GM19238 (cell line): ENCODE measurements at regions not wholly inside any gene's neighbourhood (a gene's known extent, or its start where the extent isn't known, plus 50 kb on each side); places are given as distances from the start of the nearest gene placed in this dataset.
"Not testable (repeated sequence)": the region's sequence is repeated elsewhere in the genome, so short reads cannot be mapped to it uniquely, and the experiment has no call there.

Experiments used
- DNase-seq: peaks from one replicate; pipeline ENCODE4 v3.0.0; 2011; ENCODE audit warnings: low spot score; ENCODE audit not compliant: insufficient read length

DNA sequence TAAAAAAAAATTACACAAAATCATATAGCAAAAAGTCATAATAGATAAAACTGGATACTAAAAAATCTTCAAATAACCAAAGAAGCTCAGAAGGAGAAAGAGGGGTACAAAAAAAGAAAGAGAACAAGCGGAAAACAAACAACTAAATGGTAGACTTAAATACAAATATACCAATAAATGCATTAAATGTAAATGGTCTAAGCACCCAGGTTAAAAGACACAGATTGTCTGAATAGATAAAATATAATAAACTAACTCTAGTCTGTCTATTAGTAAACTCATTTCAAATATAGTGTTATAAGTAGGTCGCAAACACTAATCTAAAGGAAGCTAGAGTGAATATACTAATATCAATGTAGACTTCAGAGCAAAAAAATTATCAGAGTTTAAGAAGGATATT lies 357.4 kb downstream of the METTL4 start:
- no peak for DNase-seq

- no peak for DNase-seq
Observed at GRCh38 chr18:2217356-2217755, 353.9 kb downstream of the METTL4 start.

GRCh38 chr18:2218101-2218500 lies 353.2 kb downstream of the METTL4 start:
- DNase-seq = no peak

- no peak for DNase-seq
Observed at GRCh38 chr18:2219706-2220105, 351.6 kb downstream of the METTL4 start.

DNA sequence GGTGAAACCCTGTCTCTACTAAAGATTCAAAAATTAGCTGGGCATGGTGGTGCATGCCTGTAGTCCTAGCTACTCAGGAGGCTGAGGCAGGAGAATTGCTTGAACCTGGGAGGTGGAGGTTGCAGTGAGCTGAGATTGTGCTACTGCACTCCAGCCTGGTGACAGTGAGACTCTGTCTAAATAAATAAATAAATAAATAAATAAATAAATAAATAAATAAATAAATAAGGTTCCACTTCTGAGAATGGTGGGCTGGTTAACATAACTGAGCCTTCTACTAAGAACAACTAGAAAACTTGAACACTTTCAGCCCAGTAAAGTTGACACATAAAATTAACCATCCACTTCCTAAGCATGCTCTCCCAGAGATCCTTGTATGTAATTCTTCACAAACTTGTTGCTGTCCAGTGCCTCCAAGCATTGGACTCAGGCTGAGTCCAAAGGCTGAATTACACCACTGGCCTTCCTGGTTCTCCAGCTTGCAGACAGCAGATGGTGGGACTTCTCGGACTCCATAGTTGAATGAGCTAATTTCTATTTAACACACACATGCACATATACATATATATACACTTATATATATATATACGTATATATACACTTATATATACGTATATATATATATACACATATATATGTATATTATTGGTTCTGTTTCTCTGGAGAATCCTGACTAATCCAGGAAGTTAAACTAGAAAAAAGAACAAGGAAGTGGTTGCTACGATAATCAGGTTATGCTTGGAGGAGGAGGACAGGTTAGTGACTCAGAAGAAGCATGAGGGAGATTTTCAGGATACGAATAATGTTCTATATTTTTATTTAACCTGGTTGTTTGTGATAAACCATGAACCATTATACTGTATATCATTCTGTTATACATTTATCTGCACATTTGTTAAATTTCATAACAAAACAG lies 348.8 kb downstream of the METTL4 start:
- no peak for DNase-seq

DNA sequence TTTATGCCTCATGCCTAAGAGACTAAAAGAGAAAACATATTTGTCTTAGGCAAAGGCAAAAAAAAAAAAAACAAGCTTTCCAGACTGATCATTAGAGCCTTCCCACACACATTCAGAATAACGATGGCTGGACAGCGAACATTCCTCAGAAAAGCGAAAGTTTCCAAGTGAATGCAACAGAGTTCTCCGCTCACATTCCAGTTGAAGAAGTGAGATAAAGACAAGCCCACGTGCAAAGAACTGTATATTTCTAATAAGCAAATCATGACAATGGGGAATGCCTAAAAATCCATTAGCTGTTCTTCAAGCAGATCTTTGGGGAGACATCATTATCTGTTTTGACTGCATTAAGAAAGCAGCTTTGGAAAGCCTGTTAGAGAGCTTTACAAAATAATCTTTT lies 347.9 kb downstream of the METTL4 start:
- no peak for DNase-seq

DNA sequence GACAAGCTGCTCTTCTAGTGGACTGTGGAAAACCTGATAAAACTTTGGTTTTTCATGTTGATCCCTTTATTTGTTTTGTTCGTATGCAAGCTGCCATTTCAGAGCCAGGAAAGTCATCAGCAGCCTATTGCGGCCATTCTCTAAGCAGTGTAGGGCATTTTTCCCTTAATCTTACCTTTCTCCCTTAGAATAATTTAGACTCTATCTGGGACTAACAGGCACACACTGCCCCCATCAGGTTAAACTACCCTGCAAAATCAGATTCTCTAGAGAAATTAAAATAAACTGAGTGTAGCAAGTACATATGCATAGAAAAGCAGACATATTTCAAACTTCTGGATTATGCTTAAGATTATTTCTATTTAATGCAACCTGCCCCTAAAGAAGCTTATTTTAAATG lies 347.5 kb downstream of the METTL4 start:
- no peak for DNase-seq

DNA sequence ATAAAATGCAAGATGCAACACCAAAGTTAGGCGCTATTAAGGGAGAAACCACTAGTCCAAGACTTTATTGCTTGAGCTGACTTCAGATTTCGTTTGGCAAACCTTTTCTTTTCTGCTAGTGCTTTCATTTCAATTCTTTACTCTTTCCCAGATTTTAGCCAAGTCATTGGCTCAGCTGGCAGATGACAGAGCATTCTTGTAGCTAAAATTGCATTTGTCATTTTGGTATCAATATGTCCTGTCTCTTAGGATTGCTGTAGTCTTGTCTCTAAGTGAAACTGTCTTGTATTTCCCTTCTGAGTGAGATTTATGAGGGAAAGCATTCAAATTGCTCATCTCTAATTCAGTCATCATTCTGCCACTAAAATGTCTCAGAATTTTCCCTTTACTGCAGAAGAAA lies 335.1 kb downstream of the METTL4 start:
- DNase-seq = no peak

- no peak for DNase-seq
Observed at GRCh38 chr18:2237706-2238105, 333.6 kb downstream of the METTL4 start.

- DNase-seq = no peak
Observed at GRCh38 chr18:2240311-2240705, 331.0 kb downstream of the METTL4 start.

- DNase-seq = no peak
Observed at GRCh38 chr18:2244641-2245040, 326.7 kb downstream of the METTL4 start.

GRCh38 chr18:2247101-2247500 lies 324.2 kb downstream of the METTL4 start:
- DNase-seq = not testable (repeated sequence)

GRCh38 chr18:2254977-2255376 lies 316.3 kb downstream of the METTL4 start:
- no peak for DNase-seq

- DNase-seq = no peak
Observed at GRCh38 chr18:2256577-2256976, 314.7 kb downstream of the METTL4 start.

DNA sequence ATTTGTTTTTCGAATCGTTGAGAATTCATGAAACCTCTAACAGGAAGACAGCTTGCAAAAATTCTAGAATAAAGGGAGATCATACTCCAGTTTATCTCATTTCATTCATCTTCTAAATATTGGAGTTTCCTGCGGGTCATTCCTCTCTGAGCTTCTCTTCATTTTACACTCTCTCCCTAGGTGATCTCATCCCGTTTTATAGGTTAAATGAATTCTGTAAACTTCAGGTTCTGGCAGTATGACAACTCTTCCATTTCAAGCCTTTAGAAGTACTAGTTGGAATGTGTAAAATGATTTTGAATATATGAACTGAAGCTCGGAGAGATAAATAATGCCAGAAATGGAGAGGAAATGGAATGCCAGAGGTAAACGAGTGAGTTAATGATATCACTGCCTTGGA lies 312.4 kb downstream of the METTL4 start:
- DNase-seq = no peak

GRCh38 chr18:2263303-2263890 lies 307.9 kb downstream of the METTL4 start:
- DNase-seq = no peak

DNA sequence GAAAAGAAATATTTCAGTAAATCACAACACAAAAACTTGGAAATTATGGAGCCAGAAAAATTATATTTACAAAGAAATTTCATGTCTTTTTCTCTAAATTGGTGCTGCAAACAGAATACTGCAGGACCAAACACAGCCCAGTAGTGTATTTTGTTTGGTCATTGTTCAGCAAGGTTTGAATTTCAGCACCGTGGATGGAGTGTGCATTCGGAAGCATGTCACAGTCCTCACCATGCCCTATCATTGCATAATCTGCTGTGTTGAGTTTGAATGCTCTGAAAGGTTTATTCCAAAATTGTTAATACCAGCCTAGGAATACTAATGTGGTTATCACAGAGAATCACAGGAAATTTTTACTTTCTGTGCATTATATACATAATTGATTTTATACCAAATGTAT lies 296.7 kb downstream of the METTL4 start:
- DNase-seq = no peak

GRCh38 chr18:2281086-2281485 lies 290.2 kb downstream of the METTL4 start:
- no peak for DNase-seq

DNA sequence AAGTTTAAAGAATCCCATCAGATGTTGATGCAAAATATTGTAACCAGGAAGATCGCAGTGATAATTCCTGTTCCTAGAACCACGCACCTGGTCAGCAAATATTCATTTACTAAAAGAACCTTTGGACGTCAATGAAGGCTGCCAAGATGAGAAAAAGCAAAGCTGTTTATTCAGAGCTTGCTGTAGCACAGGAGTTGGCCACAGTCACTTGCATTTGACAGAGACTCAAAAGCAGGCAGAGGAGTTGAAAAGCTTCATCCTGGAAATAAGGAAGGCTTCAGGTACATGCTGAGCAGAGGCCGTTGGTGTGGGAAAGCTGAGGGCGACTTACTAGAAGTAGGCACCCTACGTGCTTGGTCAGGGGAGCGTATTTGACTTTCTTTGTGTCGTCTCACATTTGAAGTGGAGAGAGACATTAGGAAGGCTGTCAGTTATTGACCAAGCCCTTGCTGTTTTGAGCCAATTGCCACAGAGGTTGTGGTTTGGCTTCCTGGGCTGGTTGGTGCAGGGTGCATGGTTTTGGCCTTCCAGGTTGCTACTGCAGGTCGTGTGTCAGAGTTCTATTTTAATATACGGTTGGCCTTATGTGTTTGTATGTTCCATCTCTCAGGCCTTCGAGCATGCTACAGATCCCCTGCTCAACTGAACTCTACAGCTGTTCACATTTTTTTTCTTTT lies 289.6 kb downstream of the METTL4 start:
- no peak for DNase-seq

DNA sequence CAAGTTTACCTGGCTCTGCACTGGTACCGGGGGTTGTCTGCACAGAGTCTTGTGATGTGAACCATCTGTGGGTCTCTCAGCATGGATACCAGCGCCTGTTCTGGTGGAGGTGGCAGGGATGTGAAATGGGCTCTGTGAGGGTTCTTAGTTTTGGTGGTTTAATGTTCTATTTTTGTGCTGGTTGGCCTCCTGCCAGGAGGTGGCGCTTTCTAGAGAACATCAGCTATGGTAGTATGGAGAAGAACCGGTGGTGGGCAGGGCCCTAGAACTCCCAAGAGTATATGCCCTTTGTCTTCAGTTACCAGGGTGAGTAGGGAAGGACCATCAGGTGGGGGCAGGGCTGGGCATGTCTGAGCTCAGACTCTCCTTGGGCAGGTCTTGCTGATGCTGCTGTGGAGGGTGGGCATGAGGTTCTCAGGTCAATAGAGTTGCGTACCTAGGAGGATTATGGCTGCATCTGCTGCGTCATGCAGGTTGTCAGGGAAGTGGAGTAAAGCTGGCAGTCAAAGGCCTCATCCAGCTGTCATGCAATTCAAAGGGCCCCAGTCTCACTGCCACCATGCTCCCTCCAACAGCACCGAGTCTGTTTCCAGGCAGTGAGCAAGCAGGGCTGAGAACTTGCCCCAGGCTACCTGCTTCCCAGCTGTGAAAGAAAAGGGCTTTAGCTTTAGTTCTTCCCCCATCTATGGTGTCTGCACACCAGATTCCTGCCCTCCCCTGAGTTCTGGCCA lies 278.0 kb downstream of the METTL4 start:
- DNase-seq = no peak

DNA sequence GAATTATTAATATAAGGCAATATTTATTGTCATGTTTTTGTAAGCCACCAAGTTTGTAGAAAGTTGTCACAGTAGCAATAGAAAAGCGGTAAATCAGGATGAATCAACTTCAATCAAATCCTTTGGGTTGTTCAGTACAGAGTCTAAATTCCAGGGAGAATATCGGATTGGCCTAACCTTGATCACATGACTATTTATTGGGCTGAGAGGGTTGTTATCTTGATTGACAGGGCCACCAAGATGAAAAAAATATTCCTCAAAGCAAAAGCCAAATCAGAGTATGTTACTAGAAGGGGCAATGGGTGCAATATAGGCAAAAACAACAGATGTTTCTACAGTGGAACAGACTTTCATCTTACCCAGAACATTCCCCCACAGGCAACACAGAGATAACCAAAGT lies 270.0 kb downstream of the METTL4 start:
- DNase-seq = no peak

- no peak for DNase-seq
Observed at GRCh38 chr18:2302012-2302411, 269.3 kb downstream of the METTL4 start.
